ENCODE measurements at regions not wholly inside any gene's neighbourhood (a gene's known extent, or its start where the extent isn't known, plus 50 kb on each side); places are given as distances from the start of the nearest gene placed in this dataset.

GRCh38 chr10:64080071-64080470, 558.9 kb downstream of the REEP3 start:
- TF ChIP-seq, protein P1, sequence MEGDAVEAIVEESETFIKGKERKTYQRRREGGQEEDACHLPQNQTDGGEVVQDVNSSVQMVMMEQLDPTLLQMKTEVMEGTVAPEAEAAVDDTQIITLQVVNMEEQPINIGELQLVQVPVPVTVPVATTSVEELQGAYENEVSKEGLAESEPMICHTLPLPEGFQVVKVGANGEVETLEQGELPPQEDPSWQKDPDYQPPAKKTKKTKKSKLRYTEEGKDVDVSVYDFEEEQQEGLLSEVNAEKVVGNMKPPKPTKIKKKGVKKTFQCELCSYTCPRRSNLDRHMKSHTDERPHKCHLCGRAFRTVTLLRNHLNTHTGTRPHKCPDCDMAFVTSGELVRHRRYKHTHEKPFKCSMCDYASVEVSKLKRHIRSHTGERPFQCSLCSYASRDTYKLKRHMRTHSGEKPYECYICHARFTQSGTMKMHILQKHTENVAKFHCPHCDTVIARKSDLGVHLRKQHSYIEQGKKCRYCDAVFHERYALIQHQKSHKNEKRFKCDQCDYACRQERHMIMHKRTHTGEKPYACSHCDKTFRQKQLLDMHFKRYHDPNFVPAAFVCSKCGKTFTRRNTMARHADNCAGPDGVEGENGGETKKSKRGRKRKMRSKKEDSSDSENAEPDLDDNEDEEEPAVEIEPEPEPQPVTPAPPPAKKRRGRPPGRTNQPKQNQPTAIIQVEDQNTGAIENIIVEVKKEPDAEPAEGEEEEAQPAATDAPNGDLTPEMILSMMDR (conservative IDR thresholded peaks at IDR 0.05; ENCODE audit: low read depth, low read length), result no peak
- DNase-seq (ENCODE audit: low read depth), result no peak
- H3K4me3 ChIP-seq (ENCODE audit: low read depth, low read length), result no peak overlapping the region

DNA sequence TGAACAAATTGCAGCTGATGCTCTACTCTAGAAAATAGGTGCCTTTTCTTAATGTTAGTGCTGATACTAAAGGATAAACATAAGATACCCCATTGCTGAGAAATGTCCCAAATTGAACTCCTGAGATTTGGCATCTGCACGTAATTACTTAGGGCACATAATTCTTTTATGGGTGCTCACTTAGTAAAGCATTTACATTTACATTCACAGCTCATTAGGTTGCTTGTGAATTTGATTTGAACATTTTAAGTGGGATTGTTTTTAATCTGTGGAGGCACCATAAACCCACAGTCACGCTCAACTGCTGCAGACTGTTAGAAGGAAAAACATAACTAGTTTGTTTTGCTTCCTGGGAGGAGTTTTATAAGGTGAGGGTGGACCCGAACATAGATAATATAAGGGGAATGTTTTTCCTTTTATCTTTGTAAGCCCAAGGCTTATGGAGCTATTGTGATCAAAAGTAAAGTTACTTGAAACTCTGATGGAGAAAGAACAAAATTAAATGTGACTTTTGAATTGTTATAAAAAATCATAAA, 560.8 kb downstream of the REEP3 start:
- TF ChIP-seq, protein P1 (conservative IDR thresholded peaks at IDR 0.05; ENCODE audit: low read depth, low read length), result no peak
- no peak overlapping the region for H3K4me3 ChIP-seq (ENCODE audit: low read depth, low read length)
- DNase-seq (ENCODE audit: low read depth), result no peak

- TF ChIP-seq, protein P1 (conservative IDR thresholded peaks at IDR 0.05; ENCODE audit: low read depth, low read length), result no peak
- no peak overlapping the region for H3K4me3 ChIP-seq (ENCODE audit: low read depth, low read length)
- no peak for DNase-seq (ENCODE audit: low read depth)
These were observed 565.0 kb downstream of the REEP3 start for GRCh38 chr10:64086083-64086767.

DNA sequence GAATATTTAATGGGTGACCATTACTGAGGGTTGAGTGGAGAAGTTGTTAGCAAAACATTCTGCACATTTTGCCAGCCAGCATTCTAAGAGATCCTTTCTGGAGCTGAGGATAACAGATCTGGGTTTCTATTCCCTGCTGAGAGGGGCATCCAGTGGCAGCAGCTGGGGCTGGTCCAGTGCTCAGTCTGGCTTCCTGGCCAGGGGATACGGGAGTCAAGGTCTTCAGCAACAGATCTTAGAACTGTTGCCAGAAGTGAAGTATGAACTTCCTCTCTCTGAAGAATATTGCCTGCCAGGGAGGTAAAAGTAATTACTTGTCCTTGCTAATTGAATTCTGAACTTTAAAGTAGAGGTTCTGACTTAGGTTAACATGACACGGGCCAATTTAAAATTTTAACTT, 568.4 kb downstream of the REEP3 start:
- no peak for DNase-seq (ENCODE audit: low read depth)
- TF ChIP-seq, protein P1 (conservative IDR thresholded peaks at IDR 0.05; ENCODE audit: low read depth, low read length), result no peak
- H3K4me3 ChIP-seq (ENCODE audit: low read depth, low read length), result no peak overlapping the region

GRCh38 chr10:64090865-64091264, 569.7 kb downstream of the REEP3 start:
- H3K4me3 ChIP-seq (ENCODE audit: low read depth, low read length), result no peak overlapping the region
- TF ChIP-seq, protein P1 (conservative IDR thresholded peaks at IDR 0.05; ENCODE audit: low read depth, low read length), result no peak
- DNase-seq (ENCODE audit: low read depth), result no peak

DNA sequence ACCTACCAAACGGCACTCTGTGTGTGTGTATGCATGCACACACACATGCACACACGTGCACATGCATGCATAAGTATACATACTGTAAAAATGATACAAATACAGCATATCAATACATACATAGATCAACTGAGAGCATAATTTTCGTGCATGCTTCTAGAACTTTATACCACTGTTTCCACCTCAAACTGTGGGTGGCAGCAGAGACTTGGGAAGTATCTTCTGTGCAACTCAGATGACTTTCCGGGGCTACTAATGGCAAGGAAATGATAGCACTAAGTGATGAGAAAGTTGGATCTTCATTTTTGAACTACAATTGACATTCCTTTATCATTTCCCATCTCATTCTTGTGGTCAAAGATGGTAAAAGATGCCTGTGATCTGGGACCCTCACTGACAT, 570.7 kb downstream of the REEP3 start:
- TF ChIP-seq, protein P1 (conservative IDR thresholded peaks at IDR 0.05; ENCODE audit: low read depth, low read length), result peak; percentile 70
- H3K4me3 ChIP-seq (ENCODE audit: low read depth, low read length), result no peak overlapping the region
- no peak for DNase-seq (ENCODE audit: low read depth)

GRCh38 chr10:64093304-64093703, 572.1 kb downstream of the REEP3 start:
- TF ChIP-seq, protein P1 (conservative IDR thresholded peaks at IDR 0.05; ENCODE audit: low read depth, low read length), result no peak
- H3K4me3 ChIP-seq (ENCODE audit: low read depth, low read length), result no peak overlapping the region
- DNase-seq (ENCODE audit: low read depth), result no peak

Data from epithelial cell of proximal tubule (primary cell).